ENCODE measurements at regions not wholly inside any gene's neighbourhood (a gene's known extent, or its start where the extent isn't known, plus 50 kb on each side); places are given as distances from the start of the nearest gene placed in this dataset.

- no peak for TF ChIP-seq CTCF (conservative IDR thresholded peaks at IDR 0.05; ENCODE audit: low read depth, low read length)
- TF ChIP-seq EZH2 (IDR thresholded peaks at IDR 0.05; ENCODE audit: low read length, unreplicated experiment), result no peak
- TF ChIP-seq EZH2phosphoT487 (IDR thresholded peaks at IDR 0.05; ENCODE audit: borderline replicate concordance, low read length), result no peak
Observed at GRCh38 chrX:26762253-26762652, 546.3 kb downstream of the MAGEB5 start.

Measured in PC-3 (cell line).